Hepatocyte (in vitro differentiated cells): ENCODE measurements at regions not wholly inside any gene's neighbourhood (a gene's known extent, or its start where the extent isn't known, plus 50 kb on each side); places are given as distances from the start of the nearest gene placed in this dataset.

Experiments
- DNase-seq: peaks from one replicate; pipeline ENCODE4 v3.0.0-alpha.2; 2016; ENCODE audit warnings: low spot score
- H2AFZ ChIP-seq: fragments of 200-600 bp; sonication (generic); 2 replicates; pipeline ENCODE4 v1.6.0; 2016; ENCODE audit warnings: antibody characterized with exemption, mild to moderate bottlenecking
- H3K27ac ChIP-seq: fragments of 200-600 bp; sonication (generic); 2 replicates; pipeline ENCODE4 v1.5.1; 2016; ENCODE audit warnings: mild to moderate bottlenecking
- H3K27me3 ChIP-seq: fragments of 200-600 bp; sonication (generic); 2 replicates; pipeline ENCODE4 v1.6.1; 2016
- H3K36me3 ChIP-seq: fragments of 200-600 bp; sonication (generic); replicated peaks from 2 replicates; pipeline ENCODE4 v1.5.1; 2016; ENCODE audit warnings: low read depth; ENCODE audit not compliant: insufficient read depth
- H3K4me1 ChIP-seq: fragments of 200-600 bp; sonication (generic); 2 replicates; pipeline ENCODE4 v1.5.1; 2016; ENCODE audit warnings: mild to moderate bottlenecking, moderate library complexity; ENCODE audit not compliant: insufficient read depth
- H3K4me2 ChIP-seq: fragments of 200-600 bp; sonication (generic); 2 replicates; pipeline ENCODE4 v1.6.0; 2016
- H3K4me3 ChIP-seq: fragments of 200-600 bp; sonication (generic); 2 replicates; pipeline ENCODE4 v1.5.1; 2016; ENCODE audit warnings: mild to moderate bottlenecking
- H3K79me2 ChIP-seq: fragments of 200-600 bp; sonication (generic); 2 replicates; pipeline ENCODE4 v1.6.0; 2017; ENCODE audit warnings: mild to moderate bottlenecking
- H3K9me2 ChIP-seq: fragments of 200-600 bp; sonication (generic); replicated peaks from 2 replicates; pipeline ENCODE4 v1.6.0; 2017; ENCODE audit warnings: mild to moderate bottlenecking; ENCODE audit not compliant: insufficient read depth
- H3K9me3 ChIP-seq: fragments of 200-600 bp; sonication (generic); 2 replicates; pipeline ENCODE4 v1.5.1; 2016; ENCODE audit warnings: low read depth, mild to moderate bottlenecking
- H4K20me1 ChIP-seq: fragments of 200-600 bp; sonication (generic); 2 replicates; pipeline ENCODE4 v1.6.0; 2016; ENCODE audit warnings: mild to moderate bottlenecking; ENCODE audit not compliant: insufficient read depth, poor library complexity, severe bottlenecking
- CTCF ChIP-seq: fragments of 200-600 bp; sonication (generic); IDR thresholded peaks from 2 replicates; pipeline ENCODE4 v1.5.1; 2016; ENCODE audit warnings: antibody characterized with exemption, mild to moderate bottlenecking; ENCODE audit not compliant: poor library complexity
- EZH2 ChIP-seq: fragments of 200-600 bp; sonication (generic); IDR thresholded peaks from 2 replicates; pipeline ENCODE4 v1.6.1; 2016; ENCODE audit warnings: antibody characterized with exemption, mild to moderate bottlenecking, borderline replicate concordance
- EZH2phosphoT487 ChIP-seq: fragments of 200-600 bp; sonication (generic); IDR thresholded peaks from one replicate; pipeline ENCODE4 v1.6.1; 2018; ENCODE audit warnings: antibody characterized with exemption, mild to moderate bottlenecking, low read depth, moderate library complexity; ENCODE audit not compliant: unreplicated experiment, severe bottlenecking
- WGBS: methylation state at CpG from one replicate; pipeline ENCODE4 v1.1.6; 2016; ENCODE audit warnings: low lambda C conversion rate; ENCODE audit errors: missing lambda C conversion rate; 5-methylcytosine and 5-hydroxymethylcytosine counted together

GRCh38 chr13:80284290-80284689 lies 56.6 kb downstream of the SPRY2 start:
- Histone ChIP-seq H3K9me2 (no peaks in the 10 kb centered on the region), H3K79me2 (no peaks in the 10 kb centered on the region), H2AFZ (no peak overlapping the region), H3K4me1 (no peaks in the 10 kb centered on the region), H3K27ac (no peak overlapping the region), H3K36me3 (no peaks in the 10 kb centered on the region), H3K4me3 (no peak overlapping the region), H4K20me1 (no peaks in the 10 kb centered on the region), H3K9me3 (no peaks in the 10 kb centered on the region), H3K27me3 (no peaks in the 10 kb centered on the region), H3K4me2 (no peak overlapping the region)
- DNase-seq = no peak
- TF ChIP-seq EZH2phosphoT487 (no peak), CTCF (no peak), EZH2 (no peak)
- 91% methylated on average over 3 of the region's 3 CpGs for WGBS

GRCh38 chr13:80278706-80279105 lies 62.2 kb downstream of the SPRY2 start:
- TF ChIP-seq EZH2phosphoT487 (no peak), EZH2 (no peak), CTCF (no peak)
- Histone ChIP-seq H3K79me2 (no peaks in the 10 kb centered on the region), H3K4me1 (no peaks in the 10 kb centered on the region), H3K27me3 (no peaks in the 10 kb centered on the region), H3K4me2 (no peak overlapping the region), H3K27ac (no peak overlapping the region), H3K36me3 (no peaks in the 10 kb centered on the region), H3K4me3 (no peak overlapping the region), H3K9me3 (no peaks in the 10 kb centered on the region), H2AFZ (no peak overlapping the region), H4K20me1 (no peaks in the 10 kb centered on the region), H3K9me2 (no peaks in the 10 kb centered on the region)
- DNase-seq = no peak
- 94% methylated on average over 22 of the region's 25 CpGs for WGBS

GRCh38 chr13:80276371-80277289 lies 64.3 kb downstream of the SPRY2 start:
- H3K27ac ChIP-seq = no peak overlapping the region
- H3K4me1 ChIP-seq = no peaks in the 10 kb centered on the region
- no peaks in the 10 kb centered on the region for H4K20me1 ChIP-seq
- H3K4me2 ChIP-seq = no peak overlapping the region
- 74% methylated on average over 12 of the region's 12 CpGs for WGBS
- no peak overlapping the region for H2AFZ ChIP-seq
- no peak for DNase-seq
- H3K9me2 ChIP-seq = no peaks in the 10 kb centered on the region
- no peaks in the 10 kb centered on the region for H3K36me3 ChIP-seq
- no peaks in the 10 kb centered on the region for H3K9me3 ChIP-seq
- TF ChIP-seq CTCF (no peak), EZH2phosphoT487 (no peak), EZH2 (no peak)
- H3K79me2 ChIP-seq = no peaks in the 10 kb centered on the region
- no peak overlapping the region for H3K4me3 ChIP-seq
- H3K27me3 ChIP-seq = no peaks in the 10 kb centered on the region
